ENCODE measurements at regions not wholly inside any gene's neighbourhood (a gene's known extent, or its start where the extent isn't known, plus 50 kb on each side); places are given as distances from the start of the nearest gene placed in this dataset.

DNA sequence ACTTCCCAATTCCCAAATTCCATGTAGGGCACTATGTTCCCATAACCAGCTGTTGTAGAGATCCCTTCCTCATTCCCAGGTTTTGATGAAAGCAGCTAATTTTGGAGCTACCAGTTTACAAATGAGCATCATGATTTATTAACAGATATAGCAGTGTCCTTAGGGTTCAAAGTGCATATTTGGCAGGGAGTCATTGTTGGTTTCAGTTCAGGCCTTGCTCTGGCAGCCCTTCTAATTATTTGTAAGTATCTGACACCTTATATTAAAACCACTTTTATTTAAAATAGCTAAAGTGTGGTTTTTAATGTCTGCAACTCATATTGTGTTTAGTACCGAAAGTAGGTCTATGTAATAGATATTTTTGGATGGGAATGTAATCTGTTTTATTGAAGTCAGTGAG lies 518.5 kb downstream of the TLL1 start:
- TF ChIP-seq, protein P1, sequence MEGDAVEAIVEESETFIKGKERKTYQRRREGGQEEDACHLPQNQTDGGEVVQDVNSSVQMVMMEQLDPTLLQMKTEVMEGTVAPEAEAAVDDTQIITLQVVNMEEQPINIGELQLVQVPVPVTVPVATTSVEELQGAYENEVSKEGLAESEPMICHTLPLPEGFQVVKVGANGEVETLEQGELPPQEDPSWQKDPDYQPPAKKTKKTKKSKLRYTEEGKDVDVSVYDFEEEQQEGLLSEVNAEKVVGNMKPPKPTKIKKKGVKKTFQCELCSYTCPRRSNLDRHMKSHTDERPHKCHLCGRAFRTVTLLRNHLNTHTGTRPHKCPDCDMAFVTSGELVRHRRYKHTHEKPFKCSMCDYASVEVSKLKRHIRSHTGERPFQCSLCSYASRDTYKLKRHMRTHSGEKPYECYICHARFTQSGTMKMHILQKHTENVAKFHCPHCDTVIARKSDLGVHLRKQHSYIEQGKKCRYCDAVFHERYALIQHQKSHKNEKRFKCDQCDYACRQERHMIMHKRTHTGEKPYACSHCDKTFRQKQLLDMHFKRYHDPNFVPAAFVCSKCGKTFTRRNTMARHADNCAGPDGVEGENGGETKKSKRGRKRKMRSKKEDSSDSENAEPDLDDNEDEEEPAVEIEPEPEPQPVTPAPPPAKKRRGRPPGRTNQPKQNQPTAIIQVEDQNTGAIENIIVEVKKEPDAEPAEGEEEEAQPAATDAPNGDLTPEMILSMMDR (IDR thresholded peaks at IDR 0.05; ENCODE audit: poor library complexity) = no peak
- no peak for TF ChIP-seq EZH2phosphoT487 (IDR thresholded peaks at IDR 0.05; ENCODE audit: low read depth, severe bottlenecking, unreplicated experiment)
